DMS153 treated with DMSO at 0.1 percent for 48 hours (cell line): ENCODE measurements at regions not wholly inside any gene's neighbourhood (a gene's known extent, or its start where the extent isn't known, plus 50 kb on each side); places are given as distances from the start of the nearest gene placed in this dataset.
A peak's percentile ranks its signal among the peaks of the same experiment; 100 is the strongest.

Source experiments
- DNase-seq: peaks from one replicate; lab custom pipeline; 2025; ENCODE audit not compliant: unreplicated experiment; lab: John Stamatoyannopoulos, UW

DNA sequence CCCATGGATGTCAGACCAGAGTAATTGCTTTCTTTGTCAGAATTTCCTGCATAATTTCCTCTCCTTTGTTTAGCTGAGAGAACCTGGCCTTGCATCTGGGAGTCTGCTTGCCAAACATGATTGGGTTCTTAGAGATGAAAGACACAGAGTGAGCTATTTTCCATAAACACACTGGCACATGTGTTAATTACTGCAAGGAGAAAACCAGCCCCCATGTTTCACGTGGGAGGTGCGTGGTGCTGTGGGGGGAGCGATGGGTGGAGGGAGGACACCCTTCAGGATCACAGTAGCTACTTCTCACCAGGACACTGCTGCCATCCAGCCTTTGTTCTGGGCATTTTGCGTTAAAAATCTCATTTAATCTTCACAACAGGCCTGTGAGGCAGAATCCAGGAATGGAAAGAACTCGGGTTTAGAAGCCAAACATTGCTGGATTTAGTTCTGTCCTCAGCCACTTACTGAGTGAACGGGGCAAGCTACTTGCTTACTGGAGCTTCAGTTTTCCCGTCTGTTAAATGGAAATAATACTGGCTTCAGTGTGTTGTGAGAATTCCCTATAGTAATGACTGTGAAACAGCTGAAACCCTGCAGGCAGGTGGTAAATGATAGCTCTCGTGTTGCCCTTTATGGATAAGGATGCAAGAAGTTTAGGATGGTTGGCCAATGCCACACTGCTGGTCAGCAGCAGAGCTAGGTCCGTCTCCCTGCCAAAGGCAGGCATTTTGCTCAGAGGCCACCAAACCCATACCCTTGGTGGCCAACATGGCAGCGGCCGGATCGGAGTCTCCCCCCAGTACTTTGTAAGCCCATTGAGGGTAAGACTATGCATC lies 100.1 kb upstream of the ASAP2 start:
- DNase-seq, result peak; percentile 94

GRCh38 chr2:9105601-9106337 lies 100.8 kb upstream of the ASAP2 start:
- no peak for DNase-seq

DNA sequence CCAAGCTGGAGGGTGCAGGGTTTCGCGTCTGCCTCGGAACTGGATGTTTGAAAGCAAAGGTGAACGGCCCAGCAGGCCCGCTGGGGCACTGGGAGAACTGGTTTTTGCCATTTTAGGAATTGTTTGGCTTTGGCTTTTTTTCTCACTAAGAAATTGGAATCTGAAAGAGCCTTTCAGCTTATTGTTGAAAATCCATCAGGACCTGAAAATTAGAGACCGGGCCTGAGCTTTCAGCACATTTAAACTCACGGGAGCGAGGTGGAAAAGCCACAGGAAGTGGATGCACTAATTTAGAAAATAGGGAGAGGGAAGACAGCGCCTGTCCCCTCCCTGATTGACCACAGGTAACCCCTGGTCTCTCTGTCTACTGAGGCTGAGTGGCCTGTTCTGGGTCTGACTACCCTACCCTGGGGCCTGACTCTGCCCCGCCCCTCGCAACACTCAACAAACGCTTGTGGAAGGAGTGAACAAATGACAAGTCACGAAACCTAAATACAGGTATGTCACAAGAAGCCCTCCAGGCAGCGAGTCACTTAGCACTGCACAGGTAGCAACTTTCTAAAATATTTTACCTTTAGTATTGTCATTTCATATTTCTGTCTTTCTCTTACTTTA lies 100.3 kb upstream of the MBOAT2 start:
- DNase-seq, result no peak

DNA sequence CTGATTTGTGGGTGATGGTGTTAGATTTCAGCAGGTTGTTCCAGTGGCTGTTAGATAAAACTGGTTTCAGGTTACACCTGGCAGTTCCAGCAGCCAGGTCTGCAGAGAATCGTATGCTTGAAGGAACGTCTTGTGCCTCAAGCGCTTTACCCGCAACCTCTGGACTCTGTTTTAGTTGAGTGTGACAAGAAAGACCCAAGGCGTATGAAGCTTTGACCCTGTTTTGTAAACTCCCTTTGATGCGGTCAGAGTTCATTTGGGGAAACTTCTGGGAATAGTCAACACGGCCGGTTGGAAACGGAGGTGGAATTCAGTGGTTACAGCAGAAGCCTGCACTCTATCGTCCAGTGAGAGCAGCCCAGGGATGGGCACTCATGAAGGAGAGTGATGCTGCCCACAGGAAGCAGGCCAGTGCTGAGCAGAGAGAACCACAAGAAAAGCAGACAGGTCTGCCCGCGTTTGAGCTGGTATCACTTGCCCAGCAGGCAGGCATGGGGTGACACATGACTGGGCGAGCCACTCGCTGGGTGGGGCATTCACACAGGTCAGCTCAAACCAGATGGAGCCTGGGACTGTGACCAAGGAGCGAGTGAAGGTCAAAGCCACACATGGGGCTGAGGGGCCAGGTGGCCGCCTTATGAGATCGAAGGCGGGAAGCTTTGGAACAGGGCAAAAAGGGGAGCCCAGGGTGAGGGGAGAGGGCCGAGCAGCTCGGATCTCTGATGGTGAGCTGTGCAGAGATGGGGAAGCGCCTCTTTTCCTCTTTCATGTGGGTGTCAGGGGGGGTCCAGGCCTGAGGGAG lies 99.6 kb upstream of the MBOAT2 start:
- no peak for DNase-seq

DNA sequence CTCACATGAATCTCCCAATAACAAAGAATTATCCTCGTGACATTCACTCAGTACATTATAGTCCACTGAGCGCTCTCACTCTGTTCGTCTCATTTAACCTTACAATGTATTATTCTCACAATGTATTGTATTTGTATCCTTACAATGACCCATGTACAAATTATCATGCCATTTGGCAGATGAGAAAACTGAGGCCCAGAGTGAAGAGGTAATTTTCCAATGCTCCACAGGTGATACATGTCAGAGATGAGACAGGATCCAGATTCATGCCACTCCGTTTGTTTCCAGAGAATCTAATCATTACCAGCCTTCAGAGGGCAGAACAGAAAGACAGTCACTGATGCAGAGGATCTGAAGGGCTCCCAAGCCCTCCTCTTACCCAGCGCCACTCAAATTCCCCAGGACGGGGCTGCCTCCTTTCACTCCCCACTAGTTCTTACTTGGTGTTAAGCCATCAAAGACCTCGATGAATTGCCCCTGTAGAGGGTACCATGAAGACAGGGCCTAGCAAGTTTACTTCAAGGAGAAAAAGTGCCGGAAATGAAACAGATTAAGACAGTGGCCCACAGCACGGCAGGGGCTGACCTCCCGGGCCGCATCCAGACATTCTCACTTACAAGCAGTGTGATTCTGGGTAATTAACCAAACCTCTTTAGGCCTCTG lies 98.4 kb upstream of the MBOAT2 start:
- DNase-seq, result no peak

DNA sequence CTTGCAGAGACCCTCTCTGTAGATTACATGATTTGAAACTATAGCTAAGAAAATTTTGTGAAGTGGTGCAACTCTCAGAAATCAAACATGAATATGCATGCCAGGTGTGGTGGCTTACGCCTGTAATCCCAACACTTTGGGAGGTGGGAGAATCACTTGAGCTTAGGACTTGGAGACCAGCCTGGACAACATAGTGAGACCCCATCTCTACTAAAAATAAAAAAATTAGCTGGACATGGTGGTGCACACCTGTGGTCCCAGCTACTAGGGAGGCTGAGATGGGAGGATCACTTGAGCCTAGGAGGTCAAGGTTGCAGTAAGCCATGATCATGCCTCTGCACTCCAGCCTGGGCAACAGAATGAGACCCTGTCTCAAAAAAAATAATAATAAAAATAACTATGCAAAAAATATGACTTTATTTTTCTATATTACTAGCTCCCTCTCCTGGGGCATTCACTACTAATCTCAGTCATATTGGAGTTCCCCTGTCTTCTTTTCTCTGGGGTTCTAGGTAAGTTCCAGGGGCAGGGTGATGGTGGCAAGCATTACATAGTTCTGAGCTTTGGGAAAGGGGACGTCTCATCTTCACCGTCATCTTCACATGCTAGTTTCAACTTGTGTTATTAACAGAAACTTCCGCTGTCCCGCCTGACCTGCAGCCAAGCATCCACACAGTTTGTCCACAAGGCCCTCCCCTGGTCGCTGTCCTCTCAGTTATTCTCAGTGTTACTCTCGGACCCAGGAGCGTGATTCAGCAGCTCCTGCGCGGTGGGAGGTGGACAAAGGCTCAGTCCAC lies 96.8 kb upstream of the MBOAT2 start:
- no peak for DNase-seq

- no peak for DNase-seq
Observed at GRCh38 chr2:9099341-9099751, 95.9 kb upstream of the MBOAT2 start.

- DNase-seq, result no peak
Observed at GRCh38 chr2:9097892-9098291, 94.4 kb upstream of the MBOAT2 start.

GRCh38 chr2:9097239-9097638 lies 93.8 kb upstream of the MBOAT2 start:
- DNase-seq, result no peak

- DNase-seq, result no peak
Observed at GRCh38 chr2:9096761-9097160, 93.3 kb upstream of the MBOAT2 start.

GRCh38 chr2:9095690-9096089 lies 92.2 kb upstream of the MBOAT2 start:
- peak; percentile 29 for DNase-seq

DNA sequence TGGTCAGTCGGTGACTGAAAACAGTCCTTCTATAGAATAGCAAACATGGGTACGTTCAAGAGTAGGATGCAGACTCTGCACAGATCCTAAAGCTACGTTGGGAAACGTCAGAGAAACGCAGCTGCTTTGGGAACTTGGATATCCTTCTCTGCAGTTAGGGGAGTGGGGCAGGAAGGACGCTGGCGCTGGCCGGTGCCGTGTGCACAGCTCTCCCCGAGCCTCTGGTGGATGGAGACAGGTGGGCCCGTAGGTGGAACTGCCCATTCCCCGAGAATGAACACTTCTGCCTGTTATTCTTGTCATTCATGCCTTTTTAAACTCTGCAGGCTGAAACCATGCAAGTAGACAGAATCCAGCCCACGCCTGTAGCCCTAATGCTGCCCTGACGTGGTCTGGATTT lies 91.7 kb upstream of the MBOAT2 start:
- DNase-seq, result no peak

DNA sequence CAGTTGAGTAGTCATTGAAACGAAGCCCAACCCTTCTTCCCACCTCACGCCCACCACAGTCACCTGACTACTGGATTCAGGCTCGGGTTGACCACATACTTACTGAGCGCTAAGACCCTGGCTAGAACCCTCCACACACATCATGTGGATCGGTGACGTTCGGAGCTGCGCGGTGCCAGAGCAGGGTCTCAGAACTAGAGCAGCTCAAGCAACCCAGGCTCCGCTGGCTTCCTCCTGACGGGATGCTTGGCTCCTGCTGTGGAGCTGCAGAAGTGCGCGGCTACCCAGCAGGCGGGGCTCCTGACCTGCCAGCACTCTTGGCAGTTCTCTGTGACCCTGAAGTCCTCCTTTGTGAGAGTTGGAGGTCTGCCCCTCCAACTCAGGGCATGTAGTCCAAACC lies 90.6 kb upstream of the MBOAT2 start:
- no peak for DNase-seq

DNA sequence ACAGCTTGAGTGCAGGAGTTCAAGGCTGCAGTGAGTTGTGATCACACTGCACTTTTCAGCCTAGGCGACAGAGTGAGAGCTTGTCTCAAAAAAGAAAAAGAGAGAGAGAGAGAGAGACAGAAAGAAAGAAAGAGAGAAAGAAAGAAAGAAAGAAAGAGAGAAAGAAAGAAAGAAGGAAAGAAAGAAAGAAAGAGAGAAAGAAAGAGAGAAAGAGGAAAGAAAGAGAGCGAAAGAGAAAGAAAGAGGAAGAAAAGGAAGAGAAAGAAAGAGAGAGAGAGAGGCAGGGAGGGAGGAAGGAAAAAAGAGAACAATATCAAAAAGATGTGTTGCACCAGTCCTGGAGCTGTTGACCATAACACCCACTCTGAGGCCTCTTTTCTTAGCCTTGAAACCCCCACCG lies 89.8 kb upstream of the MBOAT2 start:
- no peak for DNase-seq

- DNase-seq, result no peak
Observed at GRCh38 chr2:9092383-9093282, 89.1 kb upstream of the MBOAT2 start.

DNA sequence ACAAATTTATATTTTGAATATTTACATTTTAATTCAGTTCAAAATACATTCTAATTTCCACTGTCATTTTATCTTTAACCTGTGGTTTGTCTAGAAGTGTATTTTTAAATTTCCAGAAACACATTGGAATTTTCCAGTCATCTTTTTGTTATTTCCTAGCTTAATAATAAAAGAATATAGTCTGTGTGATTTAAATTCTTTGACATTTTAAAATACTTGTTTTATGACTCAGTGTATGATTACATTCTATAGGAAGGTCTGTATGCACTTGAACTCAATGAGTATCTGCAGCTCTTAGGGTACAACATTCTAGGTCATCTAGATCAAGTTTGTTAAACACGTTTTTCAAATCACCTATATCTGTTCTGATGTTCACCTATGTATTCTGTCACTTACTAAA lies 88.3 kb upstream of the MBOAT2 start:
- no peak for DNase-seq

GRCh38 chr2:9089831-9090230 lies 86.3 kb upstream of the MBOAT2 start:
- DNase-seq, result no peak

DNA sequence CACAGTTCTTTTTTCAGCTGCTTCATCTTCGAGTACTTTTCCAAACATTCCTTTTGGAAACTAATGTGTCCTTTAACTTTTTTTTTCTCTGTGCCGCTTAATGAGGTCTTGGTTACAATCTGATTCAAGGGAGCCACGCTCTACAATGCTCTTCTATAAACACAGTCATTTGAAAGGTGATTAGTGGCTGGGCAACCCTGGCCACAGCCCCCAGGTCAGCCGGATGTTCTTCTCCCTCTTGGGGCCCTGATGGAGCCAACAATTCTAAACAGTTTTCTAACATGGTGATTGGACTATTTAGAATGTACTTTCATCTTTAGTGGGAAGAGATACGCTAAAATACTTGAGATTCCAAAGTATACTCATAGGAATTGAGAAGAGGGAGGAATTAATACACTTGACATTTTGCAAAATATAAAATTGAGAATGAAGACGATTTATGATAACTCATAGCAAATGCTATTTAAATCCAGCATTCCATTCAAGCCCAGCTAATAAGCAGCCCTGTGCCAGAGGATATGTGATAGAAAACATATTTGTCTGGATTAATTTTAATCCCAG lies 83.7 kb upstream of the MBOAT2 start:
- DNase-seq, result no peak

- DNase-seq, result no peak
Observed at GRCh38 chr2:9086465-9086864, 83.0 kb upstream of the MBOAT2 start.
